ENCODE measurements at regions not wholly inside any gene's neighbourhood (a gene's known extent, or its start where the extent isn't known, plus 50 kb on each side); places are given as distances from the start of the nearest gene placed in this dataset.

DNA sequence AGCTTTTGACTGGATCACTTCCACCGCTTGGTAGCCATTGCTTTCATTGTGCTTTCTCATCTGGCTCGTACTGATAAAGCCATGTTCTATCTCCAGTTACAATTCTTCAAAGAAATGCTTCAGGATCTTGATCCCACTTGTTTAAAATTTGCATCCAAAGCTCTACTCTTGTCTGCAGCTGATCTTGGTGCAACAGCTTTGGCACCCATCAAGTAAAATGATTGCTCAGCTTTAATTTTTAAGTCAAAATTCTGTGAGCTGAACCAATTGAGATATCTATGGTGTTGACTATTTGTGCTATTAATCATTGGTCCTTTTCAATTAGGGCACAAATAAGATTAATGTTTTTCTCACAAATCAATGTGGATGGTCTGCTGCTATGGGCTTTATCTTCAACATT is 54.8 kb upstream of the DUSP10 start:
- Histone ChIP-seq H3K9ac (ENCODE audit: low read length) (no peak overlapping the region), H3K36me3 (replicated peaks; ENCODE audit: insufficient read depth, low read length) (no peaks in the 10 kb centered on the region), H3K9me3 (replicated peaks; ENCODE audit: insufficient read depth, low read length) (no peaks in the 10 kb centered on the region), H3K27me3 (replicated peaks; ENCODE audit: insufficient read depth, low read length) (no peaks in the 10 kb centered on the region), H3F3A (ENCODE audit: insufficient read depth, low read length) (peaks cover 9% of the 10 kb centered on the region; the same call in 1 of the 2 replicates), H4K20me1 (ENCODE audit: insufficient read depth, low read length) (no peaks in the 10 kb centered on the region), H3K4me2 (ENCODE audit: low read depth, low read length) (no peak overlapping the region), H3K4me3 (ENCODE audit: low read length) (no peak overlapping the region), H3K4me1 (ENCODE audit: low read length) (peaks cover 25% of the 10 kb centered on the region), H3K79me2 (ENCODE audit: low read length) (no peaks in the 10 kb centered on the region), H3K9me2 (replicated peaks; ENCODE audit: insufficient read depth, low read length) (no peaks in the 10 kb centered on the region), H2AFZ (ENCODE audit: low read length) (no peak overlapping the region), H3K27ac (ENCODE audit: low read length) (no peak overlapping the region)
- TF ChIP-seq EZH2phosphoT487 (IDR thresholded peaks at IDR 0.05; ENCODE audit: low read length) (no peak), EZH2 (optimal IDR thresholded peaks at IDR 0.05; ENCODE audit: low read depth, low read length) (no peak)
- TF ChIP-seq, protein P1, sequence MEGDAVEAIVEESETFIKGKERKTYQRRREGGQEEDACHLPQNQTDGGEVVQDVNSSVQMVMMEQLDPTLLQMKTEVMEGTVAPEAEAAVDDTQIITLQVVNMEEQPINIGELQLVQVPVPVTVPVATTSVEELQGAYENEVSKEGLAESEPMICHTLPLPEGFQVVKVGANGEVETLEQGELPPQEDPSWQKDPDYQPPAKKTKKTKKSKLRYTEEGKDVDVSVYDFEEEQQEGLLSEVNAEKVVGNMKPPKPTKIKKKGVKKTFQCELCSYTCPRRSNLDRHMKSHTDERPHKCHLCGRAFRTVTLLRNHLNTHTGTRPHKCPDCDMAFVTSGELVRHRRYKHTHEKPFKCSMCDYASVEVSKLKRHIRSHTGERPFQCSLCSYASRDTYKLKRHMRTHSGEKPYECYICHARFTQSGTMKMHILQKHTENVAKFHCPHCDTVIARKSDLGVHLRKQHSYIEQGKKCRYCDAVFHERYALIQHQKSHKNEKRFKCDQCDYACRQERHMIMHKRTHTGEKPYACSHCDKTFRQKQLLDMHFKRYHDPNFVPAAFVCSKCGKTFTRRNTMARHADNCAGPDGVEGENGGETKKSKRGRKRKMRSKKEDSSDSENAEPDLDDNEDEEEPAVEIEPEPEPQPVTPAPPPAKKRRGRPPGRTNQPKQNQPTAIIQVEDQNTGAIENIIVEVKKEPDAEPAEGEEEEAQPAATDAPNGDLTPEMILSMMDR (IDR thresholded peaks at IDR 0.05; ENCODE audit: low read length), result no peak
- DNase-seq, result no peak

DNA sequence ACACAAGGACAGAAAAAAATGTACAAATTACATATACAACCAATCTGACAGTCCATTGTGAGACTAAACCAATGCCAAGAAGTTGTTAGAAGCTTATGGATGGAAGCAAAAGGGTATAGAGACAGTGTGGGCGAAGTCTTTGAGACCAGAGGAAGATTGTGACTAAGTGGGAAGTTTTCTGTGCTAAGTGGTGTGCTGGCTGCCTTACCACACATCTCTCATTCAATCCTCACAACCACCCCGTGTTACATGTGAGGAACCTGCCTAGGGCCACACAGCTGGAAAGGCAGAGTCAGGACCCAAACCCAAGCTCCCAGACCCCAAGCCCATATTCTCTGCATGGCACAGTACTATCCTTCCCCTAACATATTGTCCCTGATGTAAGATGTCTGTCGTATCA is 53.5 kb upstream of the DUSP10 start:
- Histone ChIP-seq H2AFZ (ENCODE audit: low read length) (no peak overlapping the region), H3K4me3 (ENCODE audit: low read length) (no peak overlapping the region), H3K9me2 (replicated peaks; ENCODE audit: insufficient read depth, low read length) (no peaks in the 10 kb centered on the region), H3F3A (ENCODE audit: insufficient read depth, low read length) (peaks cover 9% of the 10 kb centered on the region; the same call in 1 of the 2 replicates), H3K4me1 (ENCODE audit: low read length) (peaks cover 25% of the 10 kb centered on the region), H3K9me3 (replicated peaks; ENCODE audit: insufficient read depth, low read length) (no peaks in the 10 kb centered on the region), H3K27me3 (replicated peaks; ENCODE audit: insufficient read depth, low read length) (no peaks in the 10 kb centered on the region), H4K20me1 (ENCODE audit: insufficient read depth, low read length) (no peaks in the 10 kb centered on the region), H3K4me2 (ENCODE audit: low read depth, low read length) (no peak overlapping the region), H3K27ac (ENCODE audit: low read length) (no peak overlapping the region), H3K9ac (ENCODE audit: low read length) (no peak overlapping the region), H3K36me3 (replicated peaks; ENCODE audit: insufficient read depth, low read length) (no peaks in the 10 kb centered on the region), H3K79me2 (ENCODE audit: low read length) (no peaks in the 10 kb centered on the region)
- no peak for TF ChIP-seq EZH2 (optimal IDR thresholded peaks at IDR 0.05; ENCODE audit: low read depth, low read length)
- TF ChIP-seq, protein P1 (IDR thresholded peaks at IDR 0.05; ENCODE audit: low read length), result no peak
- no peak for TF ChIP-seq EZH2phosphoT487 (IDR thresholded peaks at IDR 0.05; ENCODE audit: low read length)
- DNase-seq, result no peak

GRCh38 chr1:221794935-221795334 is 53.0 kb upstream of the DUSP10 start:
- no peaks in the 10 kb centered on the region for H3K9me3 ChIP-seq (replicated peaks; ENCODE audit: insufficient read depth, low read length)

More at GRCh38 chr1:221794935-221795334, 53.0 kb upstream of the DUSP10 start:
- Histone ChIP-seq H3K27ac (ENCODE audit: low read length) (no peak overlapping the region), H3K4me1 (ENCODE audit: low read length) (peaks cover 25% of the 10 kb centered on the region), H3K9me2 (replicated peaks; ENCODE audit: insufficient read depth, low read length) (no peaks in the 10 kb centered on the region), H2AFZ (ENCODE audit: low read length) (no peak overlapping the region), H3F3A (ENCODE audit: insufficient read depth, low read length) (peaks cover 9% of the 10 kb centered on the region; the same call in 1 of the 2 replicates), H3K36me3 (replicated peaks; ENCODE audit: insufficient read depth, low read length) (no peaks in the 10 kb centered on the region), H3K4me3 (ENCODE audit: low read length) (no peak overlapping the region), H4K20me1 (ENCODE audit: insufficient read depth, low read length) (no peaks in the 10 kb centered on the region), H3K4me2 (ENCODE audit: low read depth, low read length) (no peak overlapping the region), H3K9ac (ENCODE audit: low read length) (no peak overlapping the region), H3K27me3 (replicated peaks; ENCODE audit: insufficient read depth, low read length) (no peaks in the 10 kb centered on the region), H3K79me2 (ENCODE audit: low read length) (no peaks in the 10 kb centered on the region)
- TF ChIP-seq EZH2 (optimal IDR thresholded peaks at IDR 0.05; ENCODE audit: low read depth, low read length), result no peak
- TF ChIP-seq EZH2phosphoT487 (IDR thresholded peaks at IDR 0.05; ENCODE audit: low read length), result no peak
- TF ChIP-seq, protein P1 (IDR thresholded peaks at IDR 0.05; ENCODE audit: low read length), result no peak
- no peak for DNase-seq
